ENCODE measurements at regions not wholly inside any gene's neighbourhood (a gene's known extent, or its start where the extent isn't known, plus 50 kb on each side); places are given as distances from the start of the nearest gene placed in this dataset.

GRCh38 chr3:181764544-181764943, 52.8 kb downstream of the SOX2 start:
- no peak for DNase-seq

GRCh38 chr3:181770296-181770695, 58.6 kb downstream of the SOX2 start:
- DNase-seq: no peak

- no peak for DNase-seq
These were observed 59.4 kb downstream of the SOX2 start for GRCh38 chr3:181771120-181771519.

GRCh38 chr3:181772166-181772565, 60.4 kb downstream of the SOX2 start:
- DNase-seq: no peak

- DNase-seq: no peak
These were observed 62.2 kb downstream of the SOX2 start for GRCh38 chr3:181773921-181774320.

- DNase-seq: no peak
These were observed 70.7 kb downstream of the SOX2 start for GRCh38 chr3:181782306-181782954.

- DNase-seq: no peak
These were observed 78.8 kb downstream of the SOX2 start for GRCh38 chr3:181790561-181790960.

- no peak for DNase-seq
These were observed 79.6 kb downstream of the SOX2 start for GRCh38 chr3:181791056-181791955.

- no peak for DNase-seq
These were observed 81.3 kb downstream of the SOX2 start for GRCh38 chr3:181793006-181793405.

GRCh38 chr3:181794011-181794790, 82.5 kb downstream of the SOX2 start:
- no peak for DNase-seq

GRCh38 chr3:181796641-181797040, 84.9 kb downstream of the SOX2 start:
- DNase-seq: no peak

GRCh38 chr3:181797431-181797830, 85.7 kb downstream of the SOX2 start:
- no peak for DNase-seq

- no peak for DNase-seq
These were observed 94.0 kb downstream of the SOX2 start for GRCh38 chr3:181805703-181806102.

- no peak for DNase-seq
These were observed 96.3 kb downstream of the SOX2 start for GRCh38 chr3:181808053-181808452.

GRCh38 chr3:181823716-181824115, 112.0 kb downstream of the SOX2 start:
- DNase-seq: no peak

GRCh38 chr3:181824961-181825360, 113.2 kb downstream of the SOX2 start:
- DNase-seq: no peak

GRCh38 chr3:181839039-181839915, 127.6 kb downstream of the SOX2 start:
- DNase-seq: no peak

GRCh38 chr3:181839916-181840297, 128.2 kb downstream of the SOX2 start:
- DNase-seq: no peak

- no peak for DNase-seq
These were observed 132.5 kb downstream of the SOX2 start for GRCh38 chr3:181844211-181844610.

GRCh38 chr3:181847276-181847675, 135.6 kb downstream of the SOX2 start:
- no peak for DNase-seq

- no peak for DNase-seq
These were observed 139.3 kb downstream of the SOX2 start for GRCh38 chr3:181851063-181851462.

GRCh38 chr3:181855825-181856224, 144.1 kb downstream of the SOX2 start:
- no peak for DNase-seq

GRCh38 chr3:181859518-181859917, 147.8 kb downstream of the SOX2 start:
- DNase-seq: no peak
